ENCODE measurements at regions not wholly inside any gene's neighbourhood (a gene's known extent, or its start where the extent isn't known, plus 50 kb on each side); places are given as distances from the start of the nearest gene placed in this dataset.
"Not testable (repeated sequence)": the region's sequence is repeated elsewhere in the genome, so short reads cannot be mapped to it uniquely, and the experiment has no call there.

- no peak for DNase-seq (ENCODE audit: low read depth)
Observed at GRCh38 chr9:11144746-11145145, 531.9 kb upstream of the PTPRD start.

GRCh38 chr9:11148189-11148588 lies 535.4 kb upstream of the PTPRD start:
- no peak for DNase-seq (ENCODE audit: low read depth)

- DNase-seq (ENCODE audit: low read depth): no peak
Observed at GRCh38 chr9:11149065-11149464, 536.3 kb upstream of the PTPRD start.

- no peak for DNase-seq (ENCODE audit: low read depth)
Observed at GRCh38 chr9:11158063-11158462, 545.3 kb upstream of the PTPRD start.

GRCh38 chr9:11158676-11159075 lies 545.9 kb upstream of the PTPRD start:
- DNase-seq (ENCODE audit: low read depth): no peak

GRCh38 chr9:11159318-11159862 lies 546.6 kb upstream of the PTPRD start:
- no peak for DNase-seq (ENCODE audit: low read depth)

- DNase-seq (ENCODE audit: low read depth): no peak
Observed at GRCh38 chr9:11163843-11164242, 551.0 kb upstream of the PTPRD start.

GRCh38 chr9:11182001-11182400 lies 569.2 kb upstream of the PTPRD start:
- DNase-seq (ENCODE audit: low read depth): no peak

GRCh38 chr9:11190719-11191118 lies 577.9 kb upstream of the PTPRD start:
- no peak for DNase-seq (ENCODE audit: low read depth)

- DNase-seq (ENCODE audit: low read depth): no peak
Observed at GRCh38 chr9:11192993-11193392, 580.2 kb upstream of the PTPRD start.

GRCh38 chr9:11194246-11194645 lies 581.4 kb upstream of the PTPRD start:
- no peak for DNase-seq (ENCODE audit: low read depth)

- not testable (repeated sequence) for DNase-seq (ENCODE audit: low read depth)
Observed at GRCh38 chr9:11196840-11197365, 584.1 kb upstream of the PTPRD start.

GRCh38 chr9:11199335-11199734 lies 586.5 kb upstream of the PTPRD start:
- no peak for DNase-seq (ENCODE audit: low read depth)

- DNase-seq (ENCODE audit: low read depth): no peak
Observed at GRCh38 chr9:11204521-11204920, 591.7 kb upstream of the PTPRD start.

GRCh38 chr9:11206925-11207324 lies 594.1 kb upstream of the PTPRD start:
- no peak for DNase-seq (ENCODE audit: low read depth)

- DNase-seq (ENCODE audit: low read depth): no peak
Observed at GRCh38 chr9:11233696-11234095, 620.9 kb upstream of the PTPRD start.

GRCh38 chr9:11235061-11235460 lies 622.3 kb upstream of the PTPRD start:
- DNase-seq (ENCODE audit: low read depth): no peak

- DNase-seq (ENCODE audit: low read depth): no peak
Observed at GRCh38 chr9:11241779-11242178, 629.0 kb upstream of the PTPRD start.

GRCh38 chr9:11257992-11258391 lies 645.2 kb upstream of the PTPRD start:
- DNase-seq (ENCODE audit: low read depth): no peak

GRCh38 chr9:11269036-11269435 lies 656.2 kb upstream of the PTPRD start:
- no peak for DNase-seq (ENCODE audit: low read depth)

GRCh38 chr9:11275158-11275695 lies 662.4 kb upstream of the PTPRD start:
- no peak for DNase-seq (ENCODE audit: low read depth)

GRCh38 chr9:11312966-11313365 lies 700.2 kb upstream of the PTPRD start:
- no peak for DNase-seq (ENCODE audit: low read depth)

GRCh38 chr9:11318946-11319345 lies 706.1 kb upstream of the PTPRD start:
- DNase-seq (ENCODE audit: low read depth): no peak

GRCh38 chr9:11319538-11319937 lies 706.7 kb upstream of the PTPRD start:
- no peak for DNase-seq (ENCODE audit: low read depth)

All from HS-27A (cell line).